ENCODE measurements at regions not wholly inside any gene's neighbourhood (a gene's known extent, or its start where the extent isn't known, plus 50 kb on each side); places are given as distances from the start of the nearest gene placed in this dataset.

DNA sequence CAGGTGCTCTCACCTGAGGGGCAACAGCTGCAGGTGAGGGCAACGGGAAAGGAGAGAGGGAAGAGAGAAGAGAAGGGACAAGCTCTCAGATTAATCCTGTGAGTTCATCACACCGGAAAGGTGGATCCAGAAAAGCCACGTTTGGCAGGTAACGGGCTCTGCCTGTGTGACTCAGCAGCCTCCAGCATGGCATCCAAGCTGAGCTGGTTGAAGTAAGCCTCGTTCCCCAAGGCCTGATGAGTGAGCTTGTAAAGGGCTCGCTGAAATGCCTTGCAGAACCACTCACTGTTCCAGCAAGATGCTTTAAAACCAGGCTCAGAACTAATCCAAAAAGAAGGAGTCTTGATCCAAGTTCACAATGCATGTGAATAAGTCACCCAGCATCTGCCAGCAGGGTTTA is 206.9 kb upstream of the TMEM45B start:
- Histone ChIP-seq H3K9ac (no peak overlapping the region), H3K36me3 (no peaks in the 10 kb centered on the region), H4K20me1 (no peaks in the 10 kb centered on the region), H3K4me1 (no peaks in the 10 kb centered on the region), H3K4me2 (no peak overlapping the region), H3K27ac (no peak overlapping the region), H3K9me3 (no peaks in the 10 kb centered on the region), H3K4me3 (no peak overlapping the region), H3K27me3 (no peaks in the 10 kb centered on the region)
- no peak for TF ChIP-seq Cebpa-rat (IDR thresholded peaks at IDR 0.05)

DNA sequence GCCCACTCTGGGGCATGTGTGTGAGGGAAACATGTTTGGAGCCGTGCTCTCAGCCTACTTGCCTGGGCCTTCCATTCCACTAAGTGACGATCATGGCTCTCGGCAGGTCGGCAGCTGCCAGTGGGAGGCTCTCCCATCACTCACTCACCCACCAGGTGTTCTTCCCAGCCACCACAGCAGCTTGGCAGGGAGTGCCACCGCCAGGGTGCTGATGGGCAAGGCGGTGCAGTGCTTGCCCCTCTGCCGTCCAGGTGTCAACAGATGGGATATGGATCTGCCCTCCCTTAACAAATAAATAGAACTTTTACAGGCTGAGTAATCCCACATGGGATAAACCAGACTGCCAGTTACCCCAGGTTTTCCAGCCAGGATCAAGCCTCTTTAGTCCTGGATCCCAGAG is 205.5 kb upstream of the TMEM45B start:
- Histone ChIP-seq H3K4me2 (no peak overlapping the region), H3K4me1 (no peaks in the 10 kb centered on the region), H3K27me3 (no peaks in the 10 kb centered on the region), H3K36me3 (no peaks in the 10 kb centered on the region), H3K27ac (no peak overlapping the region), H3K9me3 (no peaks in the 10 kb centered on the region), H4K20me1 (no peaks in the 10 kb centered on the region), H3K9ac (no peak overlapping the region), H3K4me3 (no peak overlapping the region)
- TF ChIP-seq Cebpa-rat (IDR thresholded peaks at IDR 0.05): no peak

DNA sequence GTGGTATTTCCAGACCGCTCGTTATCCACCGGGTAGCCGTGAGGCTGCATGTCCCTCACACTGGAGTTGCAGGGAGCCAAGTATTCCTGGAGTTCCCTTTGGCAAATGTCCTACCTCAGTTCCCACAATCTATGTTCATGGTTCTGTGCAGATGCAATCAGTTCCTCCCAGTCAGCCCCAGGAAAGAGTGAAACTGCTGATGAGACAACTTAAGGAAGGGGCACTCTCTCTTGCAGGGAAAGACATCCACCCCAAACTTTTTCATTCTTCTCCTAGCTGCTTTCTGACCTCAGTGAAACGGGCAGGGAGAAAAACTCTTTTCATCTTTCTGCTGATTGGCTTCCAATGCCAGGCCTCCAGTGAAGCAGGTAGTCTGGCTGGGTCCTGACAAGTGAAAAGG is 205.1 kb upstream of the TMEM45B start:
- no peak overlapping the region for H3K9ac ChIP-seq

DNA sequence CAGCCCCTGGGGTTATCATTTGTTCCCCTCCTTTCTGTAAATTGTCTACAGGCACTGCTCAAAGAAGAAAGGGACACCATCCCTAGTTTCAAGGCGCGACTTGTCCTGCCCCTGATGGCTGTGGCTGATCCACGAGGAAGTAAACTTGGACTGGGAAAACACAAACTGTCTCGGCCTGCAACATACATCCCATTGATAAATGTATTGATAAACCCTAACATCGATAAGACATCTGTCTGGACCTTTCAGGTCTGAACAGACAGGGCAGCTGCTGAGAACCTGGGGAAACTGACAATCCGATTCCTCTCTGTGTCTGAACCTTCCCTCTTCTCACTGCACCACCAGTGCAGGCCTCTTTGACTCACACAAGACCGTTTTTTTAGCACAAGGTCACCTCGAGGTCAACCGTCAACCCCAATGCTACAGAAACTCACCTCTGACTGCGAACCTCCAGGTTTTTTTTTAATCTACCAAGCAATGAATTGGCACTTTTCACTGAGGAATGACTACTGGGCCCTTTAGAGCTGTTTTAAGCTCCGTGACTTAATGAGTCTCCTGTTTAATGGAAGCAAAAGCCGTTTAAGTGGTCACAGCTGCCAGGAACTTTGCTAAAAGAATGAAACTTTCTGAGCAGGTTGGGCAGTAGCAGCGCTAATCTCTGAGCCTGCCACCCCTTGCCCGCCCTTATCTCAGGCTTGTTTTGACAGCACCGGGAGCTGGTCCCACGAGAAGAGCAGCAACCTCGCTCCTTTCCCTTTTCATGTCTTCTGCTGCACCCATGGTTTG is 203.8 kb upstream of the TMEM45B start:
- Histone ChIP-seq H3K4me1 (no peaks in the 10 kb centered on the region), H3K36me3 (no peaks in the 10 kb centered on the region), H3K27me3 (no peaks in the 10 kb centered on the region), H3K4me3 (no peak overlapping the region), H3K4me2 (no peak overlapping the region), H3K9ac (no peak overlapping the region), H4K20me1 (no peaks in the 10 kb centered on the region), H3K27ac (no peak overlapping the region), H3K9me3 (no peaks in the 10 kb centered on the region)
- TF ChIP-seq Cebpa-rat (IDR thresholded peaks at IDR 0.05): no peak

More for the DNA sequence above, 205.1 kb upstream of the TMEM45B start:
- no peaks in the 10 kb centered on the region for H3K9me3 ChIP-seq
- no peaks in the 10 kb centered on the region for H3K27me3 ChIP-seq
- no peak for TF ChIP-seq Cebpa-rat (IDR thresholded peaks at IDR 0.05)
- H3K4me2 ChIP-seq: no peak overlapping the region
- no peaks in the 10 kb centered on the region for H3K36me3 ChIP-seq
- no peaks in the 10 kb centered on the region for H4K20me1 ChIP-seq
- H3K4me1 ChIP-seq: no peaks in the 10 kb centered on the region
- H3K27ac ChIP-seq: no peak overlapping the region
- H3K4me3 ChIP-seq: no peak overlapping the region

DNA sequence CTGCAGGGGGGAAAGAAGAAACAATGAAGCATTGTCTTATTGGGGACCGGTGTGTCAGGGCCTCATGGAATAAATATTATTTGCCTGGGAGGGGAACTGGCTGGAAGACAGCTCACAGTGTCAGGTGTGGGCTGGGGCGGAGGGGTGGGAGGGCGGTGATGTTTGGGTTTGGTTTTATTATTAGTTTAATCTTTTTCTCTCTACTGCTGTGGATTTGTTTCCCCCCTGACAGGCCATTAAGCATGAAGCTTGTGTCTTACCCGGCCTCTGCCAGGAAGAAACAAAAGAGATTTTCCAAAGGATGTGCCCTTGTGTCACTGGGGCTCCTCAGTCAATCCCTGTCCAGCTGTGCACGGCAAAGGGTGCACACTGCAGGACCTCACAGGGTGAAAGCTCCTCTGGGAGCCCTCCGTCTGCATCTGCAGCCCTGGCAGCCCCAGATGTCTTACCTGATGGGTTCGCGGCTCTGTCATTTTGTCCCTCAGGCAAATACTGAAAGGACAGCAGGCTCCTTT is 203.1 kb upstream of the TMEM45B start:
- TF ChIP-seq Cebpa-rat (IDR thresholded peaks at IDR 0.05): no peak
- H3K9me3 ChIP-seq: no peaks in the 10 kb centered on the region
- no peaks in the 10 kb centered on the region for H3K4me1 ChIP-seq
- H3K27ac ChIP-seq: no peak overlapping the region
- H3K27me3 ChIP-seq: no peaks in the 10 kb centered on the region
- H4K20me1 ChIP-seq: no peaks in the 10 kb centered on the region
- H3K4me2 ChIP-seq: no peak overlapping the region
- H3K36me3 ChIP-seq: no peaks in the 10 kb centered on the region
- H3K9ac ChIP-seq: no peak overlapping the region
- H3K4me3 ChIP-seq: no peak overlapping the region

DNA sequence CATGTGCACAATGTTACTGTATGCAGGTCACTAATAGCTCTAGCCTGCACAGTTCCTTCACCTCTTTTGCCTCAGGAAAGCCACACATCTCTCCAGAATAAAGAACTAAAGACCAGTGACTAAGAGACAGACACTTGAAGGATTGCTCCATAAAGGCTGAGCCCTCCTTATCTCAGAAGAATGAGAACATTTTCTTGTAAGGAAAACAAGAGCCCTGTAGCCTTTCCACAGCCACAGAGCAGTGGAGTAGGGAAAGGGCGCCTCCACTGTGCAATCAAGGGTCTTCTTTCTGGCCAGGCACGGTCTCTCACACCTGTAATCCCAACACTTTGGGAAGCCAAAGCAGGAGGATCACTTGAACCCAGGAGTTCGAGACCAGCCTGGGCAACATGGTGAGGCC is 202.6 kb upstream of the TMEM45B start:
- Histone ChIP-seq H3K4me2 (no peak overlapping the region), H3K36me3 (no peaks in the 10 kb centered on the region), H3K4me1 (no peaks in the 10 kb centered on the region), H3K9ac (no peak overlapping the region), H3K9me3 (no peaks in the 10 kb centered on the region), H3K27ac (no peak overlapping the region), H4K20me1 (no peaks in the 10 kb centered on the region), H3K4me3 (no peak overlapping the region), H3K27me3 (no peaks in the 10 kb centered on the region)
- TF ChIP-seq Cebpa-rat (IDR thresholded peaks at IDR 0.05): no peak

DNA sequence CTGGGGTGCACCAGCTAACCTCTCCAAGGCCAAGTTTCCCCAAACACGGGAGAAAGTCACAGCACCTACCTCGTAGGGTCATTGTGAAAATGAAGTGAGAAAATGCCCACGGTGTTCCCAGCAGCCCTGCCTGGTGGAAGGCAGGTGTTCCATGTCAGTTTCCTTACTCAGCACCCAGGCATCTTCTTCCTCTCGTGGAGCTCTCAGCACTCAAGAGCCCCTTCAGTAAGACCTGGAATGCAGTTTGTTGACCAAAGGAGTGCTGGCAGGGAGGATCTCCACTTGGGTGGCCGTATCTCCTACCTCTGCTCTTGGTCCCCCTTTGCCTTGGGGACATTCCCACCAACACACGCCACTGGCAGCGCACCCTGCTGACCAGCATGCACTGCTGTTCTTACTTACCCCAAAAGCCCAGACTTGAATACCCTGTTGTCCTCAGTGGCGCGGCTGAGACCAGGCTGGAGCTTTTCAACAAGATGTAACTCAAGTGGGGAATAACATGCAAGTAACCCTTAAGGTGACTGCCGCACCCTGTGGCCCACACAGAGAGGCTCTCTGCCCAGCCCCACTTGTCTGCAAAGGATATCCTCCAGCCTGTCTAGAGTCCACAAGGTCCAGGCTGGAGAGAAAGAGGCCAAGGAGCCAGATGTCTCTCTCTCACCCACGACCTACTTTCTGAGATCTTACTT is 201.2 kb upstream of the TMEM45B start:
- Histone ChIP-seq H3K27ac (no peak overlapping the region), H3K27me3 (no peaks in the 10 kb centered on the region), H4K20me1 (no peaks in the 10 kb centered on the region), H3K9me3 (no peaks in the 10 kb centered on the region), H3K9ac (no peak overlapping the region), H3K4me3 (no peak overlapping the region), H3K36me3 (no peaks in the 10 kb centered on the region), H3K4me2 (no peak overlapping the region), H3K4me1 (no peaks in the 10 kb centered on the region)
- TF ChIP-seq Cebpa-rat (IDR thresholded peaks at IDR 0.05): no peak

DNA sequence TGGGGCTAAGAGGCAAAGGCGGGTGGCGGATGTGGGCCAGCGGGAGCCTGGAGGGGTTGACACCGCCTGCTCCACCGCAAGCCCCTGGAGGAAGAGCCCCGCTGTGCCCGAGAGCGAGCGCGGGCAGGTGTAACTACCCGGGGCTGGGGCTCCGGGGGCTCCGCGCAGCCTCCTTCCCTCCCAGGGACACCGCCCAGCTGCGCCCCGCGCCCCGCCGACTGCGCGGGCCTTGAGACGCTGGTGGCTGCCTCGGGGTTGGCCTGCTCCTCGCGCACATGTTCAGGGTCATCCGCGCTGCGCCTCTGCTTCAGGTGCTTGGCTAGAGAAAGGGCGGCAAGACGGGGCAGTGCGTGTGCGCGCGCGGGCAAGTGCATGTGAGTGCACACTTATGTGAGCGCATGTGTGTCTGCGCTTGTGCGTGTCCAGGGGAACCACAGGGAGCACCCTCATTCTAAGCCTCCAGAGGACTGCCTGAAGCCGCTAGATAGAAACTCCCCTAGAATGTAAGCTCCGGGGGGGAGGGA is 197.5 kb upstream of the TMEM45B start:
- no peaks in the 10 kb centered on the region for H3K4me1 ChIP-seq
- TF ChIP-seq Cebpa-rat (IDR thresholded peaks at IDR 0.05): no peak
- H3K27me3 ChIP-seq: no peaks in the 10 kb centered on the region
- no peak overlapping the region for H3K4me3 ChIP-seq
- no peaks in the 10 kb centered on the region for H3K9me3 ChIP-seq
- H3K36me3 ChIP-seq: no peaks in the 10 kb centered on the region
- no peak overlapping the region for H3K9ac ChIP-seq
- H3K4me2 ChIP-seq: no peak overlapping the region
- H3K27ac ChIP-seq: no peak overlapping the region
- H4K20me1 ChIP-seq: no peaks in the 10 kb centered on the region

DNA sequence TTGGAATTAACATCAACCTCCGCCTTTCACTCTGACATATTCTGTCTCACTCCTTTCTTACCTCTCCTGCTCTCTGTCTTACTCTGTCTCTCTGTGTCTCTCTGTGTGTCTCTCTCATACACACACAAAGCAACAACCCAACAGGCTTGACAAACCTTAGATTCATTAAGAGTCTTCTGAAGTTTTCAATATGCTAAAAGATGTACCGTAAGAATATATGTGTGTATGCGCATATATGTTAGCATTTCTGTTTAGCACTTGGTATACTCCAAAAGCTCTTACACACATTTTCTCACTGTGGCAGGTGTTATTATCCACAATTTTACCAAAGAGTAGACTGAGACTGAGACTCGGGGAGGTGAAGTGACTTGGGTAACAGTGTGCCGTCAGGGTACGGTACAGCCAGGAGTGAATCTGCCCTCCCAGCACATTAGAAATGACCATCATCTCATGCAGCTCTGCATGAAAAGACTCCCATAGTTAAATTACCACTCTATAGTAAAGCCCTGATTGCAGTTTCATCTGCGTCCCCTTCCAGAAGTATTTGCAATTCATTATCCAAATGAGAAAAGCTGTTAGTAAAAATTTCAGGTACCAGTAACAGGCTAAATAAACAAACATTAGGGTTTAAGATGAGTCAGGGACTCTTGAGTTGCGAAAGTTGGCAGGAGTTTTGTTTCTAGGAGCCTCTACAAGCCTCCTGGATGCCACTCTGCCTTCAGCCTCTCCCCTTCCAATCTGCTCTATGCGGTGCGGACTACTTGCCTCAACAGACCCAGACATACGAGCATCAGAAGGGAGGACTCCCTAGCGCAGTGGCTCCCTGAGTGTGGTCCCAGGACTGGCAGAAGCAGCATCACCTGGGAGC is 195.2 kb upstream of the TMEM45B start:
- Histone ChIP-seq H3K9ac (no peak overlapping the region), H3K4me1 (no peaks in the 10 kb centered on the region), H3K4me2 (no peak overlapping the region), H3K36me3 (no peaks in the 10 kb centered on the region), H4K20me1 (no peaks in the 10 kb centered on the region), H3K27me3 (no peaks in the 10 kb centered on the region), H3K27ac (no peak overlapping the region), H3K4me3 (no peak overlapping the region), H3K9me3 (no peaks in the 10 kb centered on the region)
- no peak for TF ChIP-seq Cebpa-rat (IDR thresholded peaks at IDR 0.05)
